Stomach (tissue), 4 donors: ENCODE measurements at regions not wholly inside any gene's neighbourhood (a gene's known extent, or its start where the extent isn't known, plus 50 kb on each side); places are given as distances from the start of the nearest gene placed in this dataset.

ENCODE experiments used
- CTCF ChIP-seq, 7 experiments: fragments of 450-650 bp in 4 of 7; fragments of 200-600 bp in 3 of 7; sonication (generic) in 3 of 7; IDR thresholded peaks; one replicate each; pipeline ENCODE4 v1.5.1; 2016 to 2019; ENCODE audit warnings: antibody characterized with exemption in 7 of 7, control low read depth in 2 of 7, mild to moderate bottlenecking in 1 of 7
- EP300 ChIP-seq: sonication (generic); formaldehyde crosslinking; IDR thresholded peaks from one replicate; pipeline ENCODE4 v1.6.1; 2017; ENCODE audit warnings: antibody characterized with exemption
- POLR2A ChIP-seq, 4 donors: fragments of 450-650 bp; IDR thresholded peaks; one replicate each; pipeline ENCODE4 v1.6.1; 2016; ENCODE audit warnings: antibody characterized with exemption in 4 of 4, control low read depth in 2 of 4, mild to moderate bottlenecking in 1 of 4, moderate library complexity in 1 of 4
- POLR2AphosphoS5 ChIP-seq, 3 donors: sonication (generic); formaldehyde crosslinking; IDR thresholded peaks; one replicate each; pipeline ENCODE4 v1.6.1; 2016; ENCODE audit warnings: antibody characterized with exemption in 3 of 3

- TF ChIP-seq EP300 (no peak), POLR2A (IDR thresholded peaks at IDR 0.05) (no peak), CTCF (IDR thresholded peaks at IDR 0.05) (no peak), POLR2AphosphoS5 (IDR thresholded peaks at IDR 0.05) (no peak)
Observed at GRCh38 chr1:38125016-38125415, 78.4 kb upstream of the POU3F1 start.
